Uterus (tissue), 2 donors: ENCODE measurements at regions not wholly inside any gene's neighbourhood (a gene's known extent, or its start where the extent isn't known, plus 50 kb on each side); places are given as distances from the start of the nearest gene placed in this dataset.
"Not testable (repeated sequence)": the region's sequence is repeated elsewhere in the genome, so short reads cannot be mapped to it uniquely, and the experiment has no call there.

ENCODE experiments used
- POLR2A ChIP-seq, 2 donors: fragments of 450-650 bp; IDR thresholded peaks; one replicate each; pipeline ENCODE4 v1.6.1; 2016; ENCODE audit warnings: antibody characterized with exemption in 2 of 2, mild to moderate bottlenecking in 1 of 2, moderate library complexity in 1 of 2
- TF ChIP-seq, protein P1 (sequence below), 4 experiments: fragments of 200-600 bp in 2 of 4; fragments of 450-650 bp in 2 of 4; sonication (generic) in 2 of 4; IDR thresholded peaks; one replicate each; pipeline ENCODE4 v1.5.1; 2016 to 2019; ENCODE audit warnings: antibody characterized with exemption in 4 of 4, mild to moderate bottlenecking in 2 of 4, moderate library complexity in 1 of 4

DNA sequence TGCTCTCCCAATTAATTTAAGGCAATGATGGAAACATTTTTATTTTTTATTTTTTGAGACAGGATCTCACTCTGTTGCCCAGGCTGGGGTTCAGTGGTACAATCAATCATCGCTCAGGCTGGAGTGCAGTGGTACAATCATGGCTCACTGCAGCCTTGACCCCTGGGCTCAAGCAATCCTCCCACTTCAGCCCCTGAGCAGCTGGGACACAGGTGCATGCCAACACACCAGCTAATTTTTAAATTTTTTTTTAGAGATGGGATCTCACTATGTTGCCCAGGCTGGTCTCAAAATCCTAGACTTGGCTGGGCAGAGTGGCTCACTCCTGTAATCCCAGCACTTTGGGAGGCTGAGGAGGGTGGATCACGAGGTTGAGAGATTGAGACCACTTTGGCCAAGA is 126.1 kb upstream of the PTBP2 start:
- TF ChIP-seq, protein P1, sequence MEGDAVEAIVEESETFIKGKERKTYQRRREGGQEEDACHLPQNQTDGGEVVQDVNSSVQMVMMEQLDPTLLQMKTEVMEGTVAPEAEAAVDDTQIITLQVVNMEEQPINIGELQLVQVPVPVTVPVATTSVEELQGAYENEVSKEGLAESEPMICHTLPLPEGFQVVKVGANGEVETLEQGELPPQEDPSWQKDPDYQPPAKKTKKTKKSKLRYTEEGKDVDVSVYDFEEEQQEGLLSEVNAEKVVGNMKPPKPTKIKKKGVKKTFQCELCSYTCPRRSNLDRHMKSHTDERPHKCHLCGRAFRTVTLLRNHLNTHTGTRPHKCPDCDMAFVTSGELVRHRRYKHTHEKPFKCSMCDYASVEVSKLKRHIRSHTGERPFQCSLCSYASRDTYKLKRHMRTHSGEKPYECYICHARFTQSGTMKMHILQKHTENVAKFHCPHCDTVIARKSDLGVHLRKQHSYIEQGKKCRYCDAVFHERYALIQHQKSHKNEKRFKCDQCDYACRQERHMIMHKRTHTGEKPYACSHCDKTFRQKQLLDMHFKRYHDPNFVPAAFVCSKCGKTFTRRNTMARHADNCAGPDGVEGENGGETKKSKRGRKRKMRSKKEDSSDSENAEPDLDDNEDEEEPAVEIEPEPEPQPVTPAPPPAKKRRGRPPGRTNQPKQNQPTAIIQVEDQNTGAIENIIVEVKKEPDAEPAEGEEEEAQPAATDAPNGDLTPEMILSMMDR (IDR thresholded peaks at IDR 0.05) = not testable (repeated sequence)
- not testable (repeated sequence) for TF ChIP-seq POLR2A (IDR thresholded peaks at IDR 0.05)
